Neural cell (in vitro differentiated cells): ENCODE measurements at regions not wholly inside any gene's neighbourhood (a gene's known extent, or its start where the extent isn't known, plus 50 kb on each side); places are given as distances from the start of the nearest gene placed in this dataset.
"Not testable (repeated sequence)": the region's sequence is repeated elsewhere in the genome, so short reads cannot be mapped to it uniquely, and the experiment has no call there.

ENCODE experiments used
- H2AFZ ChIP-seq: fragments of 200-600, 300-800 bp; sonication (generic), shearing (Covaris generic); 2 replicates; pipeline ENCODE4 v1.6.0; 2014; ENCODE audit warnings: low read depth, mild to moderate bottlenecking, antibody characterized with exemption, low read length, moderate library complexity
- H3F3A ChIP-seq: fragments of 200-600 bp; shearing (Covaris generic); 2 replicates; pipeline ENCODE4 v1.6.1; 2016; ENCODE audit warnings: mild to moderate bottlenecking, moderate library complexity, mixed read lengths, antibody characterized with exemption, low read length; ENCODE audit not compliant: insufficient read depth, poor library complexity, severe bottlenecking
- H3K27ac ChIP-seq: fragments of 200-600, 300-800 bp; sonication (generic), shearing (Covaris generic); 2 replicates; pipeline ENCODE4 v1.5.1; 2014; ENCODE audit warnings: mild to moderate bottlenecking, low read length, moderate library complexity
- H3K27me3 ChIP-seq: fragments of 300-800, 200-600 bp; sonication (generic), shearing (Covaris generic); 2 replicates; pipeline ENCODE4 v1.6.0; 2014; ENCODE audit warnings: mild to moderate bottlenecking, low read depth, low read length, moderate library complexity; ENCODE audit not compliant: insufficient read depth
- H3K36me3 ChIP-seq: fragments of 300-800, 200-600 bp; sonication (generic), shearing (Covaris generic); 2 replicates; pipeline ENCODE4 v1.5.1; 2014; ENCODE audit warnings: mild to moderate bottlenecking, antibody characterized with exemption, low read length, moderate library complexity; ENCODE audit not compliant: insufficient read depth
- H3K4me2 ChIP-seq: fragments of 300-800, 200-600 bp; sonication (generic), shearing (Covaris generic); 2 replicates; pipeline ENCODE4 v1.6.0; 2014; ENCODE audit warnings: mild to moderate bottlenecking, low read length
- H3K4me3 ChIP-seq: fragments of 300-800, 200-600 bp; sonication (generic), shearing (Covaris generic); 2 replicates; pipeline ENCODE4 v1.5.1; 2014; ENCODE audit warnings: mild to moderate bottlenecking, low read length, moderate library complexity
- H3K79me2 ChIP-seq: fragments of 200-600 bp; shearing (Covaris generic); replicated peaks from 2 replicates; pipeline ENCODE4 v1.6.0; 2014; ENCODE audit warnings: mild to moderate bottlenecking, low read length, moderate library complexity; ENCODE audit not compliant: insufficient read depth
- H3K9ac ChIP-seq: fragments of 300-800, 200-600 bp; sonication (generic), shearing (Covaris generic); 2 replicates; pipeline ENCODE4 v1.6.1; 2016; ENCODE audit warnings: mild to moderate bottlenecking, low read length, mixed read lengths
- H3K9me2 ChIP-seq: fragments of 200-600 bp; shearing (Covaris generic); 2 replicates; pipeline ENCODE4 v1.6.1; 2016; ENCODE audit warnings: mild to moderate bottlenecking, low read length, mixed read lengths; ENCODE audit not compliant: insufficient read depth
- H3K9me3 ChIP-seq: fragments of 200-600, 300-800 bp; sonication (generic), shearing (Covaris generic); 2 replicates; pipeline ENCODE4 v1.6.1; 2016; ENCODE audit warnings: mild to moderate bottlenecking, mixed run types, low read length, moderate library complexity, mixed read lengths
- H4K20me1 ChIP-seq: fragments of 200-600 bp; shearing (Covaris generic); 2 replicates; pipeline ENCODE4 v1.6.1; 2016; ENCODE audit warnings: mild to moderate bottlenecking, mixed run types; ENCODE audit not compliant: insufficient read depth
- EP300 ChIP-seq: fragments of 450-650 bp; conservative IDR thresholded peaks from 2 replicates; pipeline ENCODE4 v1.6.1; 2014; ENCODE audit warnings: antibody characterized with exemption, mild to moderate bottlenecking, moderate library complexity; ENCODE audit not compliant: poor library complexity, severe bottlenecking
- EZH2 ChIP-seq: fragments of 200-600, 300-800 bp; shearing (Covaris generic), sonication (generic); IDR thresholded peaks from 2 replicates; pipeline ENCODE4 v1.6.1; 2014; ENCODE audit warnings: antibody characterized with exemption, low read length, borderline replicate concordance, mild to moderate bottlenecking; ENCODE audit not compliant: insufficient read depth, poor library complexity, severe bottlenecking
- MXI1 ChIP-seq: fragments of 450-650 bp; conservative IDR thresholded peaks from 2 replicates; pipeline ENCODE4 v1.6.1; 2014; ENCODE audit warnings: antibody characterized with exemption, mild to moderate bottlenecking; ENCODE audit not compliant: poor library complexity, severe bottlenecking
- POLR2AphosphoS5 ChIP-seq: IDR thresholded peaks from 2 replicates; pipeline ENCODE4 v1.6.1; 2012
- RAD21 ChIP-seq: fragments of 450-650 bp; conservative IDR thresholded peaks from 2 replicates; pipeline ENCODE4 v1.6.1; 2014; ENCODE audit warnings: antibody characterized with exemption, mild to moderate bottlenecking, moderate library complexity
- SMC3 ChIP-seq: fragments of 450-650 bp; conservative IDR thresholded peaks from 2 replicates; pipeline ENCODE4 v1.6.1; 2014; ENCODE audit warnings: antibody characterized with exemption, mild to moderate bottlenecking, moderate library complexity; ENCODE audit not compliant: poor library complexity
- TAF1 ChIP-seq: IDR thresholded peaks from 2 replicates; pipeline ENCODE4 v1.6.1; 2012; ENCODE audit warnings: low read depth
- TF ChIP-seq, protein P1 (sequence below): IDR thresholded peaks from 2 replicates; pipeline ENCODE4 v1.6.1; 2012; ENCODE audit warnings: borderline replicate concordance
- TF ChIP-seq, protein P2 (sequence below): fragments of 450-650 bp; IDR thresholded peaks from 2 replicates; pipeline ENCODE4 v1.5.1; 2014; ENCODE audit warnings: antibody characterized with exemption, mild to moderate bottlenecking, moderate library complexity; ENCODE audit not compliant: poor library complexity, severe bottlenecking

DNA sequence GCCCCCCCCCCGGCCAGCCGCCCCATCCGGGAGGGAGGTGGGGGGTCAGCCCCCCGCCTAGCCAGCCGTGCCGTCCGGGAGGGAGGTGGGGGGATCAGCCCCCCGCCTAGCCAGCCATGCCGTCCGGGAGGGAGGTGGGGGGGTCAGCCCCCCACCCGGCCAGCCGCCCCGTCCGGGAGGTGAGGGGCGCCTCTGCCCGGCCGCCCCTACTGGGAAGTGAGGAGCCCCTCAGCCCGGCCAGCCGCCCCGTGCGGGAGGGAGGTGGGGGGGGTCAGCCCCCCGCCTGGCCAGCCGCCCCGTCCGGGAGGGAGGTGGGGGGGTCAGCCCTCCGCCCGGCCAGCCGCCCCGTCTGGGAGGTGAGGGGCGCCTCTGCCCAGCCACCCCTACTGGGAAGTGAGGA, 150.4 kb upstream of the ALDH1B1 start:
- not testable (repeated sequence) for H3K9ac ChIP-seq

DNA sequence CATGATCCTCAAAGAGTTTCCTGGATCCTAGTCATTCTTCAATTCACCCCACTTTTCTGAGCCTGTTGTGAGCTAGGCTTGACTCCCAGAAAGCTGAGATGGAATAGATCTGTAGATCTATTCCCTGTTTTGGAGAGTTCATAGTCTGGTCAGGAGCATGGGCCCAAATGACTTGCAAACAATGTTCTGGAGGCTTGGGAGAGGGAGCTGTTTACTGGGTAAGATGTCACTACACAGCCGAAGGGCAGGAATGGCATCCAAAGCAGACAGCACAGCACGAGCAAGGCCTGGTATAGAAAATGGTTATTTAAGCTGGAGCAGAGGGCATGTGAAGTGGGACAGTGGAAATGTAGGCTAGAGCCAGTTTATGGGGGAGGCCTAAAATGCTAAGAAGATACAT, 152.5 kb upstream of the ALDH1B1 start:
- Histone ChIP-seq H3F3A (no peaks in the 10 kb centered on the region), H3K27me3 (no peaks in the 10 kb centered on the region), H3K4me3 (no peak overlapping the region), H3K4me2 (no peak overlapping the region), H2AFZ (no peak overlapping the region), H3K9me3 (no peaks in the 10 kb centered on the region), H3K9ac (no peak overlapping the region), H3K27ac (no peak overlapping the region), H3K79me2 (no peaks in the 10 kb centered on the region), H3K36me3 (no peaks in the 10 kb centered on the region), H3K9me2 (no peaks in the 10 kb centered on the region), H4K20me1 (no peaks in the 10 kb centered on the region)
- no peak for TF ChIP-seq SMC3
- TF ChIP-seq TAF1 = no peak

More for the DNA sequence above, 150.4 kb upstream of the ALDH1B1 start:
- not testable (repeated sequence) for H3K9me3 ChIP-seq, H3K4me3 ChIP-seq, H3K79me2 ChIP-seq, H3F3A ChIP-seq, H3K36me3 ChIP-seq, H4K20me1 ChIP-seq, H2AFZ ChIP-seq, H3K27me3 ChIP-seq, H3K4me2 ChIP-seq, H3K27ac ChIP-seq, H3K9me2 ChIP-seq

DNA sequence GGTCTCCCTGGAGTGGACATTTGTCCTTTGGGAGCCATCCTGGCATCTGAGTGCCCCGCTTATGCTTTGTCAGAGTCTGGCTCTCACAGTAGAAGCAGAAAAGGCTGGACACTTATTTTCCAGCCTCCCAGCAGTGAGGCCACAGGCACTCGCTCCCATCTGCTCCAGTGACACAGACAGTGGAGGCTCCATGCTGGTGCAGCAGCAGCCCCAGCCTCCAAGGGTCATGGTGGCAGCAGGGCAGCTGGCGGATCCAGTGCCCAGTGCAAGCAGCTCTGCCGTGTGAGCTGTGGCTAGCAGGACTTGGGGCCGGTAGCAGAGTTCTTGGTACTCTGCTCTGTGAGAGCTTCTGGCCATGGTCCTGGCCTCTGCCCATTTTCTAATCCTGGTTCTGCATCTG, 157.3 kb upstream of the ALDH1B1 start:
- Histone ChIP-seq H3K27ac (no peak overlapping the region), H4K20me1 (no peaks in the 10 kb centered on the region), H3K9me3 (no peaks in the 10 kb centered on the region), H3K27me3 (no peaks in the 10 kb centered on the region), H3K4me3 (no peak overlapping the region), H3K4me2 (no peak overlapping the region), H3K9ac (no peak overlapping the region), H3K79me2 (no peaks in the 10 kb centered on the region), H3F3A (no peaks in the 10 kb centered on the region), H3K36me3 (no peaks in the 10 kb centered on the region), H2AFZ (no peak overlapping the region), H3K9me2 (no peaks in the 10 kb centered on the region)
- TF ChIP-seq, protein P1, sequence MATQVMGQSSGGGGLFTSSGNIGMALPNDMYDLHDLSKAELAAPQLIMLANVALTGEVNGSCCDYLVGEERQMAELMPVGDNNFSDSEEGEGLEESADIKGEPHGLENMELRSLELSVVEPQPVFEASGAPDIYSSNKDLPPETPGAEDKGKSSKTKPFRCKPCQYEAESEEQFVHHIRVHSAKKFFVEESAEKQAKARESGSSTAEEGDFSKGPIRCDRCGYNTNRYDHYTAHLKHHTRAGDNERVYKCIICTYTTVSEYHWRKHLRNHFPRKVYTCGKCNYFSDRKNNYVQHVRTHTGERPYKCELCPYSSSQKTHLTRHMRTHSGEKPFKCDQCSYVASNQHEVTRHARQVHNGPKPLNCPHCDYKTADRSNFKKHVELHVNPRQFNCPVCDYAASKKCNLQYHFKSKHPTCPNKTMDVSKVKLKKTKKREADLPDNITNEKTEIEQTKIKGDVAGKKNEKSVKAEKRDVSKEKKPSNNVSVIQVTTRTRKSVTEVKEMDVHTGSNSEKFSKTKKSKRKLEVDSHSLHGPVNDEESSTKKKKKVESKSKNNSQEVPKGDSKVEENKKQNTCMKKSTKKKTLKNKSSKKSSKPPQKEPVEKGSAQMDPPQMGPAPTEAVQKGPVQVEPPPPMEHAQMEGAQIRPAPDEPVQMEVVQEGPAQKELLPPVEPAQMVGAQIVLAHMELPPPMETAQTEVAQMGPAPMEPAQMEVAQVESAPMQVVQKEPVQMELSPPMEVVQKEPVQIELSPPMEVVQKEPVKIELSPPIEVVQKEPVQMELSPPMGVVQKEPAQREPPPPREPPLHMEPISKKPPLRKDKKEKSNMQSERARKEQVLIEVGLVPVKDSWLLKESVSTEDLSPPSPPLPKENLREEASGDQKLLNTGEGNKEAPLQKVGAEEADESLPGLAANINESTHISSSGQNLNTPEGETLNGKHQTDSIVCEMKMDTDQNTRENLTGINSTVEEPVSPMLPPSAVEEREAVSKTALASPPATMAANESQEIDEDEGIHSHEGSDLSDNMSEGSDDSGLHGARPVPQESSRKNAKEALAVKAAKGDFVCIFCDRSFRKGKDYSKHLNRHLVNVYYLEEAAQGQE = no peak
- TF ChIP-seq RAD21 (no peak), EZH2 (no peak), POLR2AphosphoS5 (no peak), MXI1 (no peak), SMC3 (no peak), TAF1 (no peak), EP300 (no peak)
- TF ChIP-seq, protein P2, sequence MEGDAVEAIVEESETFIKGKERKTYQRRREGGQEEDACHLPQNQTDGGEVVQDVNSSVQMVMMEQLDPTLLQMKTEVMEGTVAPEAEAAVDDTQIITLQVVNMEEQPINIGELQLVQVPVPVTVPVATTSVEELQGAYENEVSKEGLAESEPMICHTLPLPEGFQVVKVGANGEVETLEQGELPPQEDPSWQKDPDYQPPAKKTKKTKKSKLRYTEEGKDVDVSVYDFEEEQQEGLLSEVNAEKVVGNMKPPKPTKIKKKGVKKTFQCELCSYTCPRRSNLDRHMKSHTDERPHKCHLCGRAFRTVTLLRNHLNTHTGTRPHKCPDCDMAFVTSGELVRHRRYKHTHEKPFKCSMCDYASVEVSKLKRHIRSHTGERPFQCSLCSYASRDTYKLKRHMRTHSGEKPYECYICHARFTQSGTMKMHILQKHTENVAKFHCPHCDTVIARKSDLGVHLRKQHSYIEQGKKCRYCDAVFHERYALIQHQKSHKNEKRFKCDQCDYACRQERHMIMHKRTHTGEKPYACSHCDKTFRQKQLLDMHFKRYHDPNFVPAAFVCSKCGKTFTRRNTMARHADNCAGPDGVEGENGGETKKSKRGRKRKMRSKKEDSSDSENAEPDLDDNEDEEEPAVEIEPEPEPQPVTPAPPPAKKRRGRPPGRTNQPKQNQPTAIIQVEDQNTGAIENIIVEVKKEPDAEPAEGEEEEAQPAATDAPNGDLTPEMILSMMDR = no peak
